Stimulated activated naive CD8-positive, alpha-beta T cell treated with anti-CD3 and anti-CD28 coated beads, Interleukin-15, Interleukin-2, amounts not matched to agents 100 ng/mL and 50 ng/mL, for 24 hours (primary cell): ENCODE measurements at regions not wholly inside any gene's neighbourhood (a gene's known extent, or its start where the extent isn't known, plus 50 kb on each side); places are given as distances from the start of the nearest gene placed in this dataset.
"Not testable (repeated sequence)": the region's sequence is repeated elsewhere in the genome, so short reads cannot be mapped to it uniquely, and the experiment has no call there.

Experiments used
- H3K27ac Mint-ChIP-seq: one replicate; pipeline ENCODE4 v1.8.0; 2021; ENCODE audit warnings: mild to moderate bottlenecking, mixed read lengths
- H3K27me3 Mint-ChIP-seq: one replicate; pipeline ENCODE4 v1.8.0; 2021; ENCODE audit warnings: mixed read lengths
- H3K36me3 Mint-ChIP-seq: one replicate; pipeline ENCODE4 v1.8.0; 2021; ENCODE audit warnings: low read depth, mixed read lengths
- H3K4me1 Mint-ChIP-seq: one replicate; pipeline ENCODE4 v1.8.0; 2021; ENCODE audit warnings: low read depth, mixed read lengths
- H3K4me3 Mint-ChIP-seq: one replicate; pipeline ENCODE4 v1.8.0; 2021; ENCODE audit warnings: mild to moderate bottlenecking, mixed read lengths
- H3K9me3 Mint-ChIP-seq: one replicate; pipeline ENCODE4 v1.8.0; 2021; ENCODE audit warnings: mixed read lengths

DNA sequence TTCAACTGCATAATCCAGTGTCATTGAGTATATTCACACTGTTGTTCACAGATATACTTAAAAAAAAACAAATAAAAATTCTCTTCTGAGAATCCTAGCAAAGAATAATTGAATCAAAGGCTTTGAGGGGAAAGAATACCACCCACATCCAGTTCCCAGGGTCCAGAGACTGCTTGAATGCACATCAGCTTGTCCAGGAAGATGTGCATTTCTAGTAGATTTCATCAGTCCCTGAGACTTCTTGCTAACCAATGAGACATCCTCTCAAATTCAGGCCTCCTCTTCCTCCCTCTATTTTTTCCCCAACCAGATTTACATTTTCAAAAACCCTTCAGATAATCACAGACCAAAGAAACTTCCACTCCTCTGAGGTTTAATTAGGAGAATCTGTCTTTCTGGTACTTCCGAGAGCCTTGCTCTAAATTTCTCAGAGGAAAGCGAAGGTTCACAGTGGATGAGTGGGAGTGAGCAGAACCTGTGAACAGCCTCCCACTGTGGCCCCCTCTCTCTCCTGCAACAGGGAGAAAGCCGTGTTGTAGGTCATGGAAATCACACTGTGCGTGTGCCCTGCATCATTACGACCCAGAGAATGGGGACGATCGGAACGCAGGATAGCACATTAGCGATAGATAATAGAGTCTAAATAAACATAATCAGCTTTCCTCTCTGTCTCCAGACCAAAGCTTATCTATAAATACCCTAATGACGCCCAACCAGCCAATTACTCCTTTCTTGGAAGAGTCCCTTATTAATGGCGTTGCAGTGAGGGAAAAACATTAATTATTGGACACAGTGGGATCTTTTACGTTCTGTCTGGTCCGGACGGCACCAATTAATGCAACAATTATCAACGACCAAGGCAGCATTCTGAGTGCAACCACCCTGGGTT, 212.5 kb downstream of the EMX2 start:
- Mint-ChIP-seq H3K27ac (no peak overlapping the region), H3K27me3 (peaks cover 7% of the 10 kb centered on the region), H3K9me3 (no peaks in the 10 kb centered on the region), H3K4me3 (no peak overlapping the region), H3K36me3 (no peaks in the 10 kb centered on the region), H3K4me1 (no peaks in the 10 kb centered on the region)

DNA sequence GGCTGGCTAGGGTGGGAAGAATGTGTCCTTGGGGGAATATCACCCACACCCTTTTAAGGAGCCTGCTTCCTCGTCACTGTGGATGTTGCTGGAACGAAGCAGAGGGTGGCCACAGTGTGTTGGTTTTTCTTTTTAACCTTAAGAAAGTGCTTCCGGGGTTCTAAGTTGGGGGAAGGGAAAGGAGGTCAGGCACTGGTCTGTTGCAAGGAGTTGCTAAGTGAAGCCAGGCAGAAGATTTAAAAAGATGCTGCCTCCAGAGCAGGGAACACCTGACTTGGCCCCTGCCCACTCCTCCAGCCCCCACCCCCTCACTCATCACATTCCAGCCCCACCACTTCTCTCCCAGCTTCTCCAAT, 213.1 kb downstream of the EMX2 start:
- H3K36me3 Mint-ChIP-seq = no peaks in the 10 kb centered on the region
- no peak overlapping the region for H3K4me3 Mint-ChIP-seq
- H3K27me3 Mint-ChIP-seq = peaks cover 10% of the 10 kb centered on the region
- no peak overlapping the region for H3K27ac Mint-ChIP-seq
- H3K9me3 Mint-ChIP-seq = no peaks in the 10 kb centered on the region
- no peaks in the 10 kb centered on the region for H3K4me1 Mint-ChIP-seq

DNA sequence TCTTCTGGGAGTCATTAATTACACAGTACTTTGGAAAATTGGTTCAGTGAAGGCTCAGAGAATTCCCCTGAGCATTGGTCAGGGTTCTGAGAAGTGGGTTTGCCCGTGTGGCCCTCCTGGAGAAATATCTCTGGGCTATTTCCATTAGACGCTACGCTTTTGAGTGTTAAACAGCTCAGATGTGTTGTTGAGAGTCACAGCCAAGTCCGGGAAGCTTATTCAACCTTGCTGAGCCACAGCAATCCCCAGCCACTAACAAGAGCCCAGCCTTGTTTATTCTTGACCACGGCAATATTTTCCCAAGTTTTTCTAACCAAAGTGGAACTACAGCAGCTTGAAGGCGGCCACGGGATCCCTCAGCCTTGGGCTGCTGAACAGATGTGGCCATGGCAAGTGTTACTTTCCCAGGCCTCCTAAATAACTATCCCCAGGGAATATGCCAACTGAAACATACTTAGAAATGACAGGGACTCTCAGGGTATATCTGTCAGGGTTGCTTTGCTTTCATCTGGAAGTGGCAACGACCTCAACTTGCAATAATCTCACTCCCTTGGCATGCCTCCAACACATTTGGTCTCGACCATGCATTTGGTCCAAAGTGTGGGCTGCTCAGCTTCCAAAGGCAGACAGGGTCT, 214.7 kb downstream of the EMX2 start:
- Mint-ChIP-seq H3K36me3 (no peaks in the 10 kb centered on the region), H3K4me3 (no peak overlapping the region), H3K9me3 (no peaks in the 10 kb centered on the region), H3K27ac (no peak overlapping the region), H3K4me1 (no peaks in the 10 kb centered on the region), H3K27me3 (peaks cover 11% of the 10 kb centered on the region)

DNA sequence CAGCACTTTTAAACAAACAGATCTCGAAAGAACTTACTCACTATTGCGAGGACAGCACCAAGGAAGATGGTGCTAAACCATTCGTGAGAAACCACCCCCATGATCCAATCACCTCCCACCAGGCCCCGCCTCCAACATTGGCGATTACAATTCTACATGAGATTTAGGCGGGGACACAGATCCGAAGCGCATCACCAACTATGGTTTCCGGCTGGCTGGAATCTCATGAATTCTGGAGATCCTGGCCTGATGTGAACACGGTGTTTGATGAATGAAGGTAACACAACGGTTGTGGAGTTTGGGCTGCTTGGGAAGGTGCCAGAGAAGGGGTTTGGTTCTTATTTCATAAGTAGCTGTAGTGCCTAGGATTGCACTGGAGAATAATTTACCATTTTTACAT, 216.7 kb downstream of the EMX2 start:
- no peak overlapping the region for H3K27ac Mint-ChIP-seq
- H3K36me3 Mint-ChIP-seq = no peaks in the 10 kb centered on the region
- peaks cover 11% of the 10 kb centered on the region for H3K27me3 Mint-ChIP-seq

DNA sequence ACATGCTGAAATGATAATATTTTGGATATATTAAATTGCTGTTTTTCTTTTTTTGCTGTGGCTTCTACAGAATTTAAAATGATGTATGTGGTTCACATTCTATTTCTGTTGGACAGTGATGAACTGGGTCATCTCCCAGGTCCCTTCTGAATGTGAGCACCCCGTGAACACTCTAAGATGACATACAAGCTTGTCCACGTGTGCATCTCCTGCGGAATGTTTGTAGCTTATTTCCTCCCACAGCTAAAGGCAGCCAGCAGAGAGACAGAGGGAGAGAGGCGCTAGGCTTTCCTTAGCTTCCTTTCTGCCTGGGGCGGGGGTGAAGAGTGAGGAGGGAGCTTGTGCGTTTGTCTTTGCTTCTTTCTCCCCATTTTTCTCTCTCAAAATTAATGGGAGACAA, 219.1 kb downstream of the EMX2 start:
- peaks cover 7% of the 10 kb centered on the region for H3K27me3 Mint-ChIP-seq
- H3K27ac Mint-ChIP-seq = no peak overlapping the region
- no peaks in the 10 kb centered on the region for H3K4me1 Mint-ChIP-seq
- no peaks in the 10 kb centered on the region for H3K36me3 Mint-ChIP-seq
- H3K4me3 Mint-ChIP-seq = no peak overlapping the region
- no peaks in the 10 kb centered on the region for H3K9me3 Mint-ChIP-seq

More for the DNA sequence above, 216.7 kb downstream of the EMX2 start:
- Mint-ChIP-seq H3K4me1 (no peaks in the 10 kb centered on the region), H3K4me3 (no peak overlapping the region), H3K9me3 (no peaks in the 10 kb centered on the region)

DNA sequence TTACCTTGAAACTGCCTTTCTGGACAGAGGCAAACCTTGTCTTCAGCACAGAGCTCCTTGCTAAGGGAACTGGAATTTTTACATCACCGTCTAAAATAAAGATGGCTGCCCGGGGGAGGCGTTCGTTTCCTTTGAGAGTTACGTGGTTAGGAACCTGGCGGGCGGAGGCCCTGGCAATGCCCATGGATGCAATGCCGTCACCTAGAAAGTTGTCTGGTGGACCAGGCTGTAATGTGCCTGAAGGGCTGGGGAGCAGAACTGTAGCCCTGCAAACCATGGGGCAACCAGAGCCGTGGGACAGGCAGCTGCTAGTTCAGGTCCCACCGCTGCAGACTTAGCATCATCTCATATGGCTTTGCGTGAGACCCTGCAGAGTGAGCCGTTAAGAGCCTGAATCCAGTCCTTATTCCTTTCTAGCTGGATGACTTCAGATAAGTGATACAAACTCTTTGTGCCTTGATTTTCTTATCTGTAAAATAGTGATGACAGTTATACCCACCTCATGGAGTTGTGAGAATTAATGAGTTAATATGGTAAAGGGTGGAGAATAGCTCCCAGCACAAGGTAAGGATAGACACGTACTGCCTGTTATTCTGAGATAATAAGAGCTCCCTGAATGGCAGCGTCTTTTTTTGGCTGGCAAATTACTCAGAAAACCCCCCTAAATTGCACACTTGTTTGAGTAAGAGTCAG, 219.7 kb downstream of the EMX2 start:
- no peak overlapping the region for H3K4me3 Mint-ChIP-seq
- peaks cover 7% of the 10 kb centered on the region for H3K27me3 Mint-ChIP-seq
- no peaks in the 10 kb centered on the region for H3K4me1 Mint-ChIP-seq
- H3K36me3 Mint-ChIP-seq = no peaks in the 10 kb centered on the region
- no peaks in the 10 kb centered on the region for H3K9me3 Mint-ChIP-seq
- H3K27ac Mint-ChIP-seq = no peak overlapping the region

DNA sequence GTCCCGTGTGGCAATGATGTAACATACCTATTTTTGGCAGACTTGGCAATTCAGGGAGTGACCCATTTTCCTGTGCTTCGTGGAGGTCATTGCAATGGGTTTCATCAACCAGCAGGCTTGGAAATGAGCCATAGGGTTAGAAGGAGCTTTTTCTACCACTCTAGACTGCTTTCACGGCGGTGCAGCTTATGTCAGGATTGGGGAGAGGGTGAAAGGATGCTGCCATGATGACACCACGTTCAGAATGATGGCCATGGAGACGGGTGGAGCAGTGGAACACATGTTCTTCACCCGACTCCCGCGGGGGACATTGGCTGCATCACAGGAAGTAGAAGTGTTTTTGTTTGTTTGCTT, 220.2 kb downstream of the EMX2 start:
- Mint-ChIP-seq H3K4me1 (no peaks in the 10 kb centered on the region), H3K4me3 (no peak overlapping the region), H3K36me3 (no peaks in the 10 kb centered on the region), H3K9me3 (no peaks in the 10 kb centered on the region), H3K27me3 (peaks cover 7% of the 10 kb centered on the region), H3K27ac (no peak overlapping the region)

DNA sequence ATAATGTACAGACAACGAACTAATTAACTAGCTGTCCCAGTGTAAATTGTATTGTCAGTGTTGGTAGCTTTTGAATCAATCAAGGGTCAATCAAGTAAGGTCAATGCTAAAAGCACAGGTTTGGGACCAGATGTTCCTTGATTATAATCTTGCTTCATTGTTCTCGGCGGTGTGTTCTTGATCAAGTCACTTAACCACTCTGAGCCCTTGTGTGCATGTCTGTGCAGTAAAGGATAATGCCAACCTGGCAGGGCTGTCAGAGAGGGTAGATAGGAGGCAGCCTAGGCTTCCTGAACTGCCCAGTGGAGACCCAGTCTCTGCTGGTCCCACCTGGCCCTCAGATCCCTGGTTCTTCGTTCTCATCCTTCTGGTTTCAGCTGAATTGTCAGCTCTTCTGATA, 221.0 kb downstream of the EMX2 start:
- H3K4me1 Mint-ChIP-seq = no peaks in the 10 kb centered on the region
- H3K27ac Mint-ChIP-seq = no peak overlapping the region
- no peaks in the 10 kb centered on the region for H3K9me3 Mint-ChIP-seq
- H3K27me3 Mint-ChIP-seq = peaks cover 7% of the 10 kb centered on the region
- no peak overlapping the region for H3K4me3 Mint-ChIP-seq
- H3K36me3 Mint-ChIP-seq = no peaks in the 10 kb centered on the region

DNA sequence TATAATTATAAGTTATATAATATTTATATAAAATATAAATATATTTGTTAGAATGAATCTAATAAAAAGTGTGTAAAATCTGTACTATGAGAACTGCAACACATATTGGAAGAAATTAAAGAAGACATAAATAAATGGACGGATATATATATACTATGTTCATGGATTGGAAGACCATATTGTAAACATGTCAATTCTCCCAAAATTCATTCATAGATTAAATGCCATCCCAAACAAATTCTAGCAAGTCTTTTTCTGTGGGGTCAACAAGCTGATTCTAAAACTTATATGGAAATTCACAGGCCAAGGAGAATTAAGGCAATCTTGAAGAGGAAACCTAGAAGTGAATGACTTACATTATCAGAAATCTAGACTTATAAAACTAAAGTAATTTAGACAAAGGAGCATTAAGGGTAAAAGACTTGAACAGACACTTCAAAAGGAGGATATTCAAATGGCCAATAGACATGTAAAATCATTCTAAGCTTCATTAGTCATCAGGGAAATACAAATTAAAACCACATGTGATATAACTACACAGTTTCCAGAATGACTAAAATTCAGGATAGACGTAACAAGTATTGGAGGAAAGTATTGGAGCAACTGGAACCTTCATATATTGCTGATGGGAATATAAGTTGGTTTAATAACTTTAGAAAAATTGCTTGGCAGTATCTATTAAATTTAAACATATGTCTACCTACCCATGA, 225.9 kb downstream of the EMX2 start:
- Mint-ChIP-seq H3K36me3 (no peaks in the 10 kb centered on the region), H3K9me3 (no peaks in the 10 kb centered on the region), H3K27me3 (peaks cover 10% of the 10 kb centered on the region), H3K27ac (no peak overlapping the region), H3K4me1 (no peaks in the 10 kb centered on the region), H3K4me3 (no peak overlapping the region)

DNA sequence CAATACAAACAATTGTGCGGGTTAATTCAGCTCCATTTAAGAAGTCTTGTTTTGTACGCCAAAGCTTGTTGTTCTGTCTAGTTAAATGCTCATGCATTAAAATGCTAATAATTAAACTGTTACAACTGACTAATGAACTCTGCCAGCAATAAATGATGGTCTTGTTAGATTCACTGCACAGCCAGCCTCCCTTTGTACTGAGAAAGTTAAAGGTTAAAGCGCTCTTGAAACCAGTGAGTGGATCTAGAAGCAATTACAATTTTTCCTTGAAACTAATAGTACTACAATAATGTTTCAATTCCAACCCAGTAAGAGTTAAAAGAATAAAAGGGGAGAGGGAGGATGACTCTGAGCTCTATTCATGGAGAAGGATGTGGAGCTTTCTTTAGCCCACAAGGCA, 233.0 kb downstream of the EMX2 start:
- no peak overlapping the region for H3K27ac Mint-ChIP-seq
- H3K27me3 Mint-ChIP-seq = peaks cover 17% of the 10 kb centered on the region
- peaks cover 3% of the 10 kb centered on the region for H3K9me3 Mint-ChIP-seq
- H3K4me1 Mint-ChIP-seq = no peaks in the 10 kb centered on the region
- H3K36me3 Mint-ChIP-seq = no peaks in the 10 kb centered on the region
- H3K4me3 Mint-ChIP-seq = no peak overlapping the region

DNA sequence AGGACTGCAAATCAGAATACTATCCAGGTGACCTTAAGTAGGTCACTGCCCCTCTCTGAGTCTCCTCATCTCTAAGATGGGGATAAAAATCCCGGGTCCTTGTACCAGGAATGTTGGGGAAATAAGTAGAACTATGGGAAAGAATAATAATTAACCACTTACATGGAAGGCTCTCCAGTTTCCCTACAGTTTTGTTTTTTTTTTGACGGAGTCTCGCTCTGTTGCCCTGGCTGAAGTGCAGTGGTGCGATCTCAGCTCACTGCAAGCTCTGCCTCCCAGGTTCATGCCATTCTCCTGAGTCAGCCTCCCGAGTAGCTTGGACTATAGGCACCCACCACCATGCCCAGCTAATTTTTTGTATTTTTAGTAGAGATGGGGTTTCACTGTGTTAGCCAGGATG, 234.7 kb downstream of the EMX2 start:
- H3K4me3 Mint-ChIP-seq, H3K9me3 Mint-ChIP-seq, H3K36me3 Mint-ChIP-seq, H3K4me1 Mint-ChIP-seq, H3K27ac Mint-ChIP-seq: not testable (repeated sequence)
- H3K27me3 Mint-ChIP-seq = peaks cover 18% of the 10 kb centered on the region

DNA sequence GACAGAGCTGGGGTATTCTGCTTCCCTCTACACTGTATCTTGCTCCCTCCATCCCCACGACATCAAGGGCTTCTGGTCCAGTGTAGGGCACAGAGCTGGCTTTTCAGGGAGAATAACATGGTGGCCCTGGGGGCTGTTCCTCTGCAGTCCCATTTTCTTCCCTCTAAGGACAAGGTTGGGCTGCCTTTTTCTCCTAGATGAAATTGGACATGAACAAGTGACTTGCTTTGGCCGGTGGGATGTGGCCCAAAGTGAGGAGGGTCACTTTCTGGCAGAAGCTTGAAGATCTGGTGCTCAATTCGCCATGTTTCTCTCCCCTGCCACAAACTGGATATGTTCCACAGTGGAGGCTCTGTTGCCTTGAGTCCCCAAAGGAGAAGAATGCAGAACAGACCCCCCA, 235.7 kb downstream of the EMX2 start:
- Mint-ChIP-seq H3K27me3 (peaks cover 15% of the 10 kb centered on the region), H3K36me3 (no peaks in the 10 kb centered on the region), H3K4me3 (no peak overlapping the region), H3K4me1 (no peaks in the 10 kb centered on the region), H3K9me3 (peaks cover 3% of the 10 kb centered on the region), H3K27ac (no peak overlapping the region)

DNA sequence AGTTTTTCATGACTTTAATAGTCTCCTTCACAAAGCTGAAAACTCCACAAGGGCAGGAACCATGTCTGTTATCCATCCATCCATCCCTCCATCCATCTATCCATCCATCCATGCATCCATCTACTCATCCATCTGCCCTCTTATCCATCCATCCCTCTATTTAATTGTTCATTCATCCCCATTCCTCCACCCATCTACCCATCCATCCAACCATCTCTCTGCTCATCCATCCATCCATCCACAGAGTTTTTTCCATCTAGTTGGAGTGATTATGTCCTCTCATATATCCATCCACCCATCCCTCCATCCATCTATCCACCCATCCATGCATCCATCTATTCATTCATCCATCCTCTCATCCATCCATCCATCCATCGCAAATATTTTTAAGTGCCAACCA, 237.9 kb downstream of the EMX2 start:
- no peak overlapping the region for H3K4me3 Mint-ChIP-seq
- peaks cover 11% of the 10 kb centered on the region for H3K27me3 Mint-ChIP-seq
- no peak overlapping the region for H3K27ac Mint-ChIP-seq
- H3K9me3 Mint-ChIP-seq = peaks cover 3% of the 10 kb centered on the region
- no peaks in the 10 kb centered on the region for H3K36me3 Mint-ChIP-seq
- no peaks in the 10 kb centered on the region for H3K4me1 Mint-ChIP-seq

DNA sequence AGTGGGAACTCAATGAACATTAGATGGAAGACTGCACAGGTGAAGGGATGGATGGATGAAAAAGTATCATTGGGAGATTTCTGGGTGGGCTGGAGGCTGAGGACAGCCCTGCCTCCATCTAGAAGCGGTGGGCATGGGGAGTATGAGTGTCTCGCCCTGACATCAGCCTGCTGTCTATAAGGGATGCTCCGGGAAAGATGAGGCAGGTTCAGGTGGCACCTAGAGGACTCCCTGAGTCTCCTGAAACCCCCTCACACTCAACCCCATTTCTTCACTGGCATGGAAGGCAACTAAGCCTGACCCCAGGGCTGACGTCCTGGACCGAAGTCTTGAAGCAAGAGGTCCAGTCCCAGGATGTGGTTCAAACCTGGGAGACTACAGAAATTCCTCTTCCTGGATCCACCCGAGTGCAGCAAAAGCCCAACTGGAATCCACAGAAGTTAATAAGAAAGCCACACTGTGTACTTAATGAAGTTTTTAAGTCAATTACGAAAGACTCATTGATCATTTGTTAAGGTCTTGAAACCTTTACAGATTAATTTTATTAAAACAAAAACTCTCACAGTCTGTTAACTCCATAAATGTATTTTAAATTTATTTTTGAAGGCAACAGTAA, 238.8 kb downstream of the EMX2 start:
- Mint-ChIP-seq H3K27me3 (peaks cover 11% of the 10 kb centered on the region), H3K4me1 (no peaks in the 10 kb centered on the region), H3K36me3 (no peaks in the 10 kb centered on the region), H3K4me3 (no peak overlapping the region), H3K27ac (no peak overlapping the region), H3K9me3 (peaks cover 3% of the 10 kb centered on the region)

DNA sequence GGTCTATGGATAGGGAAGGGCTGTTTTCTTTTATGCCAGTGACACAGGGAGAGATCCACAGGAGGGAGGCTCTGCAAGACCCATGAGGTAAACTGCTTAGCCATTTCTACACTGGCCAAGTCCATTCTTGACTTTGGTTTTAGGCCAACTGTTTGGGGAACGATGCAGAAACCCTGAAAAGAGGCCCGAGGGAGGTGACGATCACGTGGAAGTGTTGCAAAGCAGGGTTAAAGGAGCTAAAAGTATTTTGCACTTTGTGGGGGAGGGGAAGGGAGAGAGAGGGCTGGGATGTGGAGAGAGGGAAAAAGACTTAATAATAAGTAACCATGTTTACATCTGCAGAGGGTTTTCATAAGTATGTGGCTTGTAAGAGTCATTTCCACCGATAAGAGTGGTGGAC, 239.7 kb downstream of the EMX2 start:
- Mint-ChIP-seq H3K4me3 (no peak overlapping the region), H3K4me1 (no peaks in the 10 kb centered on the region), H3K27ac (no peak overlapping the region), H3K27me3 (peaks cover 11% of the 10 kb centered on the region), H3K9me3 (peaks cover 3% of the 10 kb centered on the region), H3K36me3 (no peaks in the 10 kb centered on the region)
